Omental fat pad (tissue), 3 donors: ENCODE measurements at regions not wholly inside any gene's neighbourhood (a gene's known extent, or its start where the extent isn't known, plus 50 kb on each side); places are given as distances from the start of the nearest gene placed in this dataset.

Experiments used
- ATAC-seq: fragments of 150-250 bp; one replicate; pipeline ENCODE4 v1.9.1; 2016; ENCODE audit warnings: mild to moderate bottlenecking, moderate library complexity; ENCODE audit not compliant: low FRiP score
- DNase-seq: peaks from one replicate; pipeline ENCODE4 v3.0.0-alpha.2; 2019; ENCODE audit warnings: low spot score
- TF ChIP-seq, protein P1 (sequence below), 3 donors: fragments of 450-650 bp; IDR thresholded peaks; one replicate each; pipeline ENCODE4 v1.5.1; 2016 to 2017; ENCODE audit warnings: antibody characterized with exemption in 3 of 3, mild to moderate bottlenecking in 3 of 3, moderate library complexity in 2 of 3

DNA sequence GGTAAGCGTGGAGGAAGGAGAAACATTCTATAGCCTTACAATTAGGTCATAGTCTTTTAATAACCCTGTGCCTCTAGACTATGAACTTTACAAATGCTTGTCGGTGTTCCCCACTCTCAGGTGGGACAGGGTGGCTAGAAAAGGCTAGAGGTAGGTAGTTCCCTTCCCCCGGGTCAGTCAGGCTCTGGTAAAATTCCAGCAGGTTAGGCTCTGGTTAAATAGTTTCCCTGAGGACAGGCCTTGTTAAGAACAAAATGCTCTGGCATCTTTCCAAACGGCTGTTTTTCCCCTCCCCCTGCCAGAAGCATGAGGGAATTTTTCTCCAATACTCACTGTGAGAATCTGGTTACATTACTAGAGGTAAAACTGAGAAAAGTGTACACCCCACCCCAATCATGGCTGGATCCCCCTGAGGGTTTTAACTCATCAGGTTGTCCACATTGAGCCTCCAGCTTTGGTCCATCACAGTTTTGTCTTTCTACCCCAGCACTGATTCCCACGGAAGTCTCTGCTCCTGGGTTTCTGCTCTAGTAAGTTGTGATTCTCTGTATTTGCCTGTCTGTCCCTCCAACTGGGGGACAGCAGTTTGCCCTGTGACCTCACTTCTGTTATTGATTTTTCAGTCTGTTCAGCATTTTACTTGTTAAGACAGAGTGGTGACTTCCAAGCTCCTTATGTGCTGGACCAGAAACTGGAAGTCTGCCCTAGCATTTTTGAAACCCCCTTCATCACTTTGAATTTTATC lies 84.7 kb upstream of the ADGRF1 start:
- DNase-seq (no peak), ATAC-seq (peak; percentile 47)
- TF ChIP-seq, protein P1, sequence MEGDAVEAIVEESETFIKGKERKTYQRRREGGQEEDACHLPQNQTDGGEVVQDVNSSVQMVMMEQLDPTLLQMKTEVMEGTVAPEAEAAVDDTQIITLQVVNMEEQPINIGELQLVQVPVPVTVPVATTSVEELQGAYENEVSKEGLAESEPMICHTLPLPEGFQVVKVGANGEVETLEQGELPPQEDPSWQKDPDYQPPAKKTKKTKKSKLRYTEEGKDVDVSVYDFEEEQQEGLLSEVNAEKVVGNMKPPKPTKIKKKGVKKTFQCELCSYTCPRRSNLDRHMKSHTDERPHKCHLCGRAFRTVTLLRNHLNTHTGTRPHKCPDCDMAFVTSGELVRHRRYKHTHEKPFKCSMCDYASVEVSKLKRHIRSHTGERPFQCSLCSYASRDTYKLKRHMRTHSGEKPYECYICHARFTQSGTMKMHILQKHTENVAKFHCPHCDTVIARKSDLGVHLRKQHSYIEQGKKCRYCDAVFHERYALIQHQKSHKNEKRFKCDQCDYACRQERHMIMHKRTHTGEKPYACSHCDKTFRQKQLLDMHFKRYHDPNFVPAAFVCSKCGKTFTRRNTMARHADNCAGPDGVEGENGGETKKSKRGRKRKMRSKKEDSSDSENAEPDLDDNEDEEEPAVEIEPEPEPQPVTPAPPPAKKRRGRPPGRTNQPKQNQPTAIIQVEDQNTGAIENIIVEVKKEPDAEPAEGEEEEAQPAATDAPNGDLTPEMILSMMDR (IDR thresholded peaks at IDR 0.05) = no peak

DNA sequence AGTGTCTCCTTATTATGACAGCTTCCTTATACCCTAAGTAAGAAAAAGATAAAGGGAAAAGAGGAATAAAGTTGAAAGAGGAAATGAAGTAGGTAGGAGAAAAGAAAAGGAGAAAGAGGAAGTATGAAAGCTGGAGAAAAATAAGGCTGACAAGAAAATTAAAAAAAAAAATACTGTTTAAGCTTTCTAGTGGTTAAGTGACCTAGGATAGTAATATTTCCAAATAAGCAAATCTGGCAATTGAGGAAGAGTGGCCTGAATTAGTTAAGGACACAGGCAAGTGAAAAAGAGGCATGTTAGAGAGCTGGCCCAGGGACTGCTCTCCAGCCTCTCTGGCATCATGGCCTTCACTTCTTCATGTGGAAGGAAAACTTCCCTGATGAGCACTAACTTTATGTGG lies 76.5 kb upstream of the ADGRF1 start:
- no peak for ATAC-seq
- TF ChIP-seq, protein P1 (IDR thresholded peaks at IDR 0.05) = no peak
- DNase-seq = no peak

DNA sequence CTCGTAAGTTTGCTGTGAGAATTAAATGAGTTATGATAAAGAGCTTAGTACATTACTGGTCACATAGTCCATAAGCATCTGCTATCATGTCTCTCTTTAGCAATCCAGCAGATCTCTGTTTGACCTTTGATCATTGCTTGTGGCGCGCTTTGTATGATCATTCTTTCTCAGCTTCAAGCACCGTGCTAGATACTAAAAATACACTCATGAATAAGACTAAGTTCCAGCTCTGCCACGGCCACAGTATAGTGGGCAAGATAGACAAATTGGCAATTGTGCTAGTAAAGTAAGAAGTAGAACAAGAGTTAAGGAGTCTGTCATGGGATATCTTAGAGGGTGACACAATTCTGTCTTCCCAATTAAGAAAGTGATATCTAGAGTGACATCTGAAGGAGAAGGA lies 75.2 kb upstream of the ADGRF1 start:
- TF ChIP-seq, protein P1 (IDR thresholded peaks at IDR 0.05) = no peak
- no peak for ATAC-seq

DNA sequence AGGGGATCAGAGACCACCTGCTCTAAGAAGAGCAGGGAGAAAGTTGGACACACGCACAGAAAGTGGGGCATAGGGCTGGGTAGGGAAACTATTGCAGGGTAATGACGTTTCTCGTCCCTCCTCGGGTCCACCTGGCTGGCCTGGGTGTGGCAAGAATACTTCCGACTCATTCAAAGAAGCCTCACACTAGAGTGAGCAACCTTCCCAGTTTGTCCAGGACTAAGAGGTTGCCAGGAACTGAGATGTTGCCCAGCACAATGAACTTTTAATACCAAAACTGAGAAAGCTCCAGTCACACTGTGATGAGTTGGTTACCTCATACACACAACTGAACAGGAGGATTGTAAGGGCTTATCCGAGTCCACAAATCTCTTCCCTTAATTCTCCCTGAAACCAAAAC lies 74.5 kb upstream of the ADGRF1 start:
- no peak for ATAC-seq
- no peak for DNase-seq
- TF ChIP-seq, protein P1 (IDR thresholded peaks at IDR 0.05) = no peak

More for the DNA sequence above, 75.2 kb upstream of the ADGRF1 start:
- DNase-seq = no peak

DNA sequence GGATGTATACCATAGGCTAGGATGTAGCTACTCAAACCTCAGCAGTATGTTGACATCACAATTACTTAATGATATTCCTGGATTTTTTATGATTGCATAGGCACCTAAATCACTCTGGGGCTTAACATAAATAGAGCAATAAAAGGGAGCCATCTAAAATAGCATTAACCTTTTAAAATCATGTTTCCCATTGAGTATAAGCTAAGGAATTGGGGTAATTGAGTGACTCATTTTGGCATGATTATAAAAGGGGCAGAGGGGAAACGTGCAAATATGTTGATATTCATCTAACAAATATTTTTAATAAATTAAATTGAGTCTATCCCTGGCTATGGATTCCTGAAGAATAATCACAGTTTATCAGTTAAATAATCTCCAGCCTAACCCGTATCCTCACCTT lies 74.0 kb upstream of the ADGRF1 start:
- DNase-seq (no peak), ATAC-seq (no peak)
- TF ChIP-seq, protein P1 (IDR thresholded peaks at IDR 0.05) = no peak

DNA sequence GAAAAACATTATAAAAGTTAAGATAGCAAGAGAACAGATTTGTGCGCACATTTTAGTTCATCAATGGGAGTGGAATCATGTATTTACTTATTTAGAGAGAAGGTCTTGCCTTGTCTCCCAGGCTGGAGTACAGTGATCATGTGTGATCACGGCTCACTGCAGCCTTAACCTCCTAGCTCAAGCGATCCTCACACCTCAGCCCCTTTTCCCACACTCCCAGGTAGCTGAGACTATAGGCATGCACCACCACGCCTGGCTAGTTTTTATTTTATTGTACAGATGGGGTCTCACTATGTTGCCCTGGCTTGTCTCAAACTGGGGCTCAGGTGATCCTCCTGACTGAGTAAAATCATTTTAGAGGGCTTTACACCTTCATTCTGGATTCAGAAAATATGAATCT lies 72.3 kb upstream of the ADGRF1 start:
- ATAC-seq (no peak), DNase-seq (no peak)
- TF ChIP-seq, protein P1 (IDR thresholded peaks at IDR 0.05) = no peak

DNA sequence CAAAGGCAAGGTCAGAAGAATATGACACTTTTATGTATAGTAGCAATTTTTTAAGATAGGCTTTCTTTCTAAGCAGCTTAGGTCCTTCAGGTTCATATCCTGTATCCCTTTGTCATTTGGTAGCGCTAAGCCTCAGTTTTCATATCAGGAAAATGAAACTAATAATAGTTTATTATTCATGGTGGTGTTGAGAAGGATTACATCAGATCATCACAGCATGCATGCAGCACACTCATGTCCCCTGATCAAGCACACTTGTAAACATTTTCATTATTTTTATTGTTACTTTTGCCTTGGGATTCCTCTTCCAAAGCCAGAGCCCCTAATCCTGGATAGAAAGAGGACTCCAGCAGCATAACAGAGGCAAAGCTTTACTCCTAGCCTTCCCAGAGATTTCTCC lies 70.2 kb upstream of the ADGRF1 start:
- DNase-seq = no peak
- TF ChIP-seq, protein P1 (IDR thresholded peaks at IDR 0.05) = no peak
- no peak for ATAC-seq
